ENCODE measurements at regions not wholly inside any gene's neighbourhood (a gene's known extent, or its start where the extent isn't known, plus 50 kb on each side); places are given as distances from the start of the nearest gene placed in this dataset.
"Not testable (repeated sequence)": the region's sequence is repeated elsewhere in the genome, so short reads cannot be mapped to it uniquely, and the experiment has no call there.

GRCh38 chr10:80713398-80713928, 175.8 kb downstream of the SH2D4B start:
- DNase-seq (ENCODE audit: low read depth), result no peak
- TF ChIP-seq MAX (IDR thresholded peaks at IDR 0.05; ENCODE audit: low read depth, low read length), result no peak
- no peak for TF ChIP-seq CTCF (IDR thresholded peaks at IDR 0.05; ENCODE audit: low read depth, low read length)
- no peak for TF ChIP-seq POLR2A (IDR thresholded peaks at IDR 0.05; ENCODE audit: extremely low read depth, insufficient read length)
- no peak for TF ChIP-seq MYC (IDR thresholded peaks at IDR 0.05; ENCODE audit: low read depth, low read length)
- H3K4me3 ChIP-seq (ENCODE audit: low read depth, low read length), result no peak overlapping the region

- H3K4me3 ChIP-seq (ENCODE audit: low read depth, low read length), result no peak overlapping the region
- TF ChIP-seq MAX (IDR thresholded peaks at IDR 0.05; ENCODE audit: low read depth, low read length), result no peak
- TF ChIP-seq CTCF (IDR thresholded peaks at IDR 0.05; ENCODE audit: low read depth, low read length), result no peak
- no peak for TF ChIP-seq POLR2A (IDR thresholded peaks at IDR 0.05; ENCODE audit: extremely low read depth, insufficient read length)
- TF ChIP-seq MYC (IDR thresholded peaks at IDR 0.05; ENCODE audit: low read depth, low read length), result no peak
- no peak for DNase-seq (ENCODE audit: low read depth)
These were observed 176.9 kb downstream of the SH2D4B start for GRCh38 chr10:80714566-80714965.

- no peak for DNase-seq (ENCODE audit: low read depth)
- no peak for TF ChIP-seq MAX (IDR thresholded peaks at IDR 0.05; ENCODE audit: low read depth, low read length)
- no peak for TF ChIP-seq CTCF (IDR thresholded peaks at IDR 0.05; ENCODE audit: low read depth, low read length)
- no peak for TF ChIP-seq POLR2A (IDR thresholded peaks at IDR 0.05; ENCODE audit: extremely low read depth, insufficient read length)
- TF ChIP-seq MYC (IDR thresholded peaks at IDR 0.05; ENCODE audit: low read depth, low read length), result no peak
- no peak overlapping the region for H3K4me3 ChIP-seq (ENCODE audit: low read depth, low read length)
These were observed 180.3 kb downstream of the SH2D4B start for GRCh38 chr10:80718024-80718423.

- TF ChIP-seq MAX (IDR thresholded peaks at IDR 0.05; ENCODE audit: low read depth, low read length) (no peak), POLR2A (IDR thresholded peaks at IDR 0.05; ENCODE audit: extremely low read depth, insufficient read length) (no peak), MYC (IDR thresholded peaks at IDR 0.05; ENCODE audit: low read depth, low read length) (no peak), CTCF (IDR thresholded peaks at IDR 0.05; ENCODE audit: low read depth, low read length) (no peak)
- no peak for DNase-seq (ENCODE audit: low read depth)
- H3K4me3 ChIP-seq (ENCODE audit: low read depth, low read length), result no peak overlapping the region
These were observed 182.2 kb downstream of the SH2D4B start for GRCh38 chr10:80719935-80720334.

GRCh38 chr10:80720549-80720948, 182.8 kb downstream of the SH2D4B start:
- H3K4me3 ChIP-seq (ENCODE audit: low read depth, low read length), result no peak overlapping the region
- TF ChIP-seq MYC (IDR thresholded peaks at IDR 0.05; ENCODE audit: low read depth, low read length) (no peak), MAX (IDR thresholded peaks at IDR 0.05; ENCODE audit: low read depth, low read length) (no peak), CTCF (IDR thresholded peaks at IDR 0.05; ENCODE audit: low read depth, low read length) (no peak), POLR2A (IDR thresholded peaks at IDR 0.05; ENCODE audit: extremely low read depth, insufficient read length) (no peak)
- DNase-seq (ENCODE audit: low read depth), result no peak

- H3K4me3 ChIP-seq (ENCODE audit: low read depth, low read length); DNase-seq (ENCODE audit: low read depth): not testable (repeated sequence)
These were observed 190.7 kb downstream of the SH2D4B start for GRCh38 chr10:80728354-80728753.
